ENCODE measurements at regions not wholly inside any gene's neighbourhood (a gene's known extent, or its start where the extent isn't known, plus 50 kb on each side); places are given as distances from the start of the nearest gene placed in this dataset.

GRCh38 chr15:70523616-70524015 is 239.7 kb downstream of the UACA start:
- peaks cover 2 to 21% of the 10 kb centered on the region in 2 experiments; a peak in 4 of 5 replicates for H3K27me3 ChIP-seq (ENCODE audit: control insufficient read depth in 2 of 2, insufficient read depth in 2 of 2, low read length in 2 of 2)
- ChIA-PET CTCF (ENCODE audit: low intra/inter-chr PET ratio) (no interaction called here), POLR2A (no interaction called here)
- no peaks in the 10 kb centered on the region for H3K36me3 ChIP-seq (ENCODE audit: control insufficient read depth, insufficient read depth, low read length)
- no peak for FAIRE-seq
- H3K9ac ChIP-seq (ENCODE audit: insufficient read depth in 1 of 2, low read depth in 2 of 2, low read length in 2 of 2) = no peak overlapping the region
- in situ Hi-C loops (cut with MboI) = no loop called here
- no peak for TF ChIP-seq RUNX1 (IDR thresholded peaks at IDR 0.05; ENCODE audit: low read depth)
- TF ChIP-seq HIVEP1 (CRISPR knock-in tag; IDR thresholded peaks at IDR 0.05) = no peak
- no peak for TF ChIP-seq ZFP30 (CRISPR knock-in tag; IDR thresholded peaks at IDR 0.05; ENCODE audit: borderline replicate concordance)
- no peak for TF ChIP-seq TRIM24 (IDR thresholded peaks at IDR 0.05)
- TF ChIP-seq, protein P1, sequence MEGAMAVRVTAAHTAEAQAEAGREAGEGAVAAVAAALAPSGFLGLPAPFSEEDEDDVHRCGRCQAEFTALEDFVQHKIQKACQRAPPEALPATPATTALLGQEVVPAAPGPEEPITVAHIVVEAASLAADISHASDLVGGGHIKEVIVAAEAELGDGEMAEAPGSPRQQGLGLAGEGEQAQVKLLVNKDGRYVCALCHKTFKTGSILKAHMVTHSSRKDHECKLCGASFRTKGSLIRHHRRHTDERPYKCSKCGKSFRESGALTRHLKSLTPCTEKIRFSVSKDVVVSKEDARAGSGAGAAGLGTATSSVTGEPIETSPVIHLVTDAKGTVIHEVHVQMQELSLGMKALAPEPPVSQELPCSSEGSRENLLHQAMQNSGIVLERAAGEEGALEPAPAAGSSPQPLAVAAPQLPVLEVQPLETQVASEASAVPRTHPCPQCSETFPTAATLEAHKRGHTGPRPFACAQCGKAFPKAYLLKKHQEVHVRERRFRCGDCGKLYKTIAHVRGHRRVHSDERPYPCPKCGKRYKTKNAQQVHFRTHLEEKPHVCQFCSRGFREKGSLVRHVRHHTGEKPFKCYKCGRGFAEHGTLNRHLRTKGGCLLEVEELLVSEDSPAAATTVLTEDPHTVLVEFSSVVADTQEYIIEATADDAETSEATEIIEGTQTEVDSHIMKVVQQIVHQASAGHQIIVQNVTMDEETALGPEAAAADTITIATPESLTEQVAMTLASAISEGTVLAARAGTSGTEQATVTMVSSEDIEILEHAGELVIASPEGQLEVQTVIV (CRISPR knock-in tag; IDR thresholded peaks at IDR 0.05; ENCODE audit: borderline replicate concordance) = no peak
- no peak for TF ChIP-seq PYGO2 (tag; IDR thresholded peaks at IDR 0.05)
- no peak for TF ChIP-seq HCFC1 (IDR thresholded peaks at IDR 0.05; ENCODE audit: low read depth, low read length)
- no peak for TF ChIP-seq JUNB (CRISPR knock-in tag; conservative IDR thresholded peaks at IDR 0.05)
- no peak for TF ChIP-seq EP300 (IDR thresholded peaks at IDR 0.05; ENCODE audit: low read length)
- TF ChIP-seq TEAD4 (IDR thresholded peaks at IDR 0.05; ENCODE audit: low read length) = no peak
- TF ChIP-seq TEAD4 (CRISPR knock-in tag; IDR thresholded peaks at IDR 0.05; ENCODE audit: borderline replicate concordance) = no peak
- TF ChIP-seq ZC3H4 (CRISPR knock-in tag; IDR thresholded peaks at IDR 0.05; ENCODE audit: borderline replicate concordance) = no peak
- no peak for TF ChIP-seq ZNF121 (CRISPR knock-in tag; conservative IDR thresholded peaks at IDR 0.05)
- no peak for TF ChIP-seq VEZF1 (CRISPR knock-in tag; IDR thresholded peaks at IDR 0.05)
- no peak for TF ChIP-seq EGR1 (conservative IDR thresholded peaks at IDR 0.05)
- TF ChIP-seq FOXK2 (conservative IDR thresholded peaks at IDR 0.05 in 1 of 2, IDR thresholded peaks at IDR 0.05 in 1 of 2; ENCODE audit: low read depth in 2 of 2) = no peak
- TF ChIP-seq BRD4 (IDR thresholded peaks at IDR 0.05) = no peak
- no peak for TF ChIP-seq MTA1 (IDR thresholded peaks at IDR 0.05; ENCODE audit: borderline replicate concordance)
- TF ChIP-seq CREBBP (IDR thresholded peaks at IDR 0.05; ENCODE audit: low read depth, low read length) = no peak
- no peak for TF ChIP-seq SUPT5H (IDR thresholded peaks at IDR 0.05)
- 0% methylated on average over 7 of the region's 7 CpGs for WGBS (ENCODE audit: insufficient coverage, low coverage, missing lambda C conversion rate)
- no TSS peak for BruUV-seq (replicated peaks)
- H3K79me2 ChIP-seq (ENCODE audit: control insufficient read depth, insufficient read depth, low read length) = no peaks in the 10 kb centered on the region
- H2AFZ ChIP-seq (ENCODE audit: low read depth, low read length) = no peak overlapping the region
- no peaks in the 10 kb centered on the region for H3K9me1 ChIP-seq (ENCODE audit: control insufficient read depth, insufficient read depth, low read length)
- no peaks in the 10 kb centered on the region for H3K9me3 ChIP-seq (replicated peaks; ENCODE audit: control insufficient read depth, insufficient read depth, low read depth, low read length)
- 0 out of 2 replicates have a peak, but pooled peaks cover 3% of the 10 kb centered on the region for H4K20me1 ChIP-seq (replicated peaks; ENCODE audit: control insufficient read depth, insufficient read depth, low read length)
- no peak for ATAC-seq
- H3K27ac ChIP-seq (ENCODE audit: extremely low read depth, low read depth, low read length) = no peak overlapping the region
- peaks cover 0 to 3% of the 10 kb centered on the region in 2 experiments; a peak in 1 of 5 replicates for H3K4me1 ChIP-seq (replicated peaks in 1 of 2; ENCODE audit: control insufficient read depth in 2 of 2, insufficient read depth in 2 of 2, low read length in 2 of 2)
- no peak for DNase-seq (ENCODE audit: extremely low read depth in 1 of 4, low spot score in 3 of 4)
- intact Hi-C loops (cut with micrococcal nuclease) = no loop called here
- no peak overlapping the region for H3K4me3 ChIP-seq
- H3K4me2 ChIP-seq (ENCODE audit: insufficient read depth, low read length) = no peak overlapping the region
